OCI-M1 (cell line): ENCODE measurements at regions not wholly inside any gene's neighbourhood (a gene's known extent, or its start where the extent isn't known, plus 50 kb on each side); places are given as distances from the start of the nearest gene placed in this dataset.
"Not testable (repeated sequence)": the region's sequence is repeated elsewhere in the genome, so short reads cannot be mapped to it uniquely, and the experiment has no call there.

ENCODE experiments used
- DNase-seq: peaks from one replicate; lab custom pipeline; 2025; lab: John Stamatoyannopoulos, UW

- no peak for DNase-seq
Observed at GRCh38 chr5:44048276-44048984, 340.8 kb downstream of the FGF10 start.

GRCh38 chr5:44046619-44047364 is 342.4 kb downstream of the FGF10 start:
- DNase-seq, result no peak

- not testable (repeated sequence) for DNase-seq
Observed at GRCh38 chr5:44044549-44044948, 344.7 kb downstream of the FGF10 start.

- DNase-seq, result no peak
Observed at GRCh38 chr5:44028226-44028625, 361.0 kb downstream of the FGF10 start.

GRCh38 chr5:44022622-44023021 is 366.6 kb downstream of the FGF10 start:
- no peak for DNase-seq

GRCh38 chr5:44011518-44011917 is 377.7 kb downstream of the FGF10 start:
- DNase-seq, result no peak

- DNase-seq, result no peak
Observed at GRCh38 chr5:44002381-44002901, 386.8 kb downstream of the FGF10 start.

- no peak for DNase-seq
Observed at GRCh38 chr5:44001675-44002380, 387.4 kb downstream of the FGF10 start.

GRCh38 chr5:44001236-44001635 is 388.0 kb downstream of the FGF10 start:
- no peak for DNase-seq

- no peak for DNase-seq
Observed at GRCh38 chr5:43997647-43998272, 391.5 kb downstream of the FGF10 start.

GRCh38 chr5:43996221-43996620 is 393.0 kb downstream of the FGF10 start:
- no peak for DNase-seq

GRCh38 chr5:43994352-43994708 is 391.4 kb downstream of the NNT start:
- DNase-seq, result no peak

GRCh38 chr5:43993634-43994351 is 390.8 kb downstream of the NNT start:
- no peak for DNase-seq

- DNase-seq, result no peak
Observed at GRCh38 chr5:43985411-43985810, 382.4 kb downstream of the NNT start.

- DNase-seq, result no peak
Observed at GRCh38 chr5:43981556-43981955, 378.6 kb downstream of the NNT start.

GRCh38 chr5:43973908-43974307 is 370.9 kb downstream of the NNT start:
- DNase-seq, result no peak

- peak; percentile 77 for DNase-seq
Observed at GRCh38 chr5:43973318-43973717, 370.3 kb downstream of the NNT start.

GRCh38 chr5:43967165-43967564 is 364.2 kb downstream of the NNT start:
- DNase-seq, result no peak

- no peak for DNase-seq
Observed at GRCh38 chr5:43959144-43959543, 356.2 kb downstream of the NNT start.

GRCh38 chr5:43947935-43948334 is 345.0 kb downstream of the NNT start:
- no peak for DNase-seq

GRCh38 chr5:43941806-43942205 is 338.8 kb downstream of the NNT start:
- DNase-seq, result no peak

GRCh38 chr5:43940562-43940961 is 337.6 kb downstream of the NNT start:
- DNase-seq, result no peak
